CMK (cell line): ENCODE measurements at regions not wholly inside any gene's neighbourhood (a gene's known extent, or its start where the extent isn't known, plus 50 kb on each side); places are given as distances from the start of the nearest gene placed in this dataset.

Experiments
- DNase-seq: peaks from one replicate; pipeline ENCODE4 v3.0.0-alpha.2; 2010; ENCODE audit warnings: low read depth

- no peak for DNase-seq
Observed at GRCh38 chr17:5819921-5820685, 235.8 kb upstream of the NLRP1 start.

GRCh38 chr17:5820721-5821456 lies 236.6 kb upstream of the NLRP1 start:
- no peak for DNase-seq

- DNase-seq: no peak
Observed at GRCh38 chr17:5821803-5822202, 237.5 kb upstream of the NLRP1 start.

GRCh38 chr17:5822281-5823060 lies 238.2 kb upstream of the NLRP1 start:
- DNase-seq: no peak

- DNase-seq: no peak
Observed at GRCh38 chr17:5823219-5823618, 238.9 kb upstream of the NLRP1 start.

- DNase-seq: no peak
Observed at GRCh38 chr17:5825717-5826330, 241.5 kb upstream of the NLRP1 start.

- no peak for DNase-seq
Observed at GRCh38 chr17:5826384-5826783, 242.1 kb upstream of the NLRP1 start.

GRCh38 chr17:5830921-5831320 lies 239.3 kb upstream of the WSCD1 start:
- DNase-seq: no peak

GRCh38 chr17:5832886-5833285 lies 237.3 kb upstream of the WSCD1 start:
- DNase-seq: no peak

- DNase-seq: no peak
Observed at GRCh38 chr17:5837055-5837491, 233.1 kb upstream of the WSCD1 start.

GRCh38 chr17:5838661-5839300 lies 231.4 kb upstream of the WSCD1 start:
- DNase-seq: no peak

GRCh38 chr17:5840811-5841446 lies 229.2 kb upstream of the WSCD1 start:
- no peak for DNase-seq

- no peak for DNase-seq
Observed at GRCh38 chr17:5841862-5842261, 228.3 kb upstream of the WSCD1 start.

- no peak for DNase-seq
Observed at GRCh38 chr17:5843366-5844026, 226.7 kb upstream of the WSCD1 start.

- DNase-seq: no peak
Observed at GRCh38 chr17:5846001-5846400, 224.2 kb upstream of the WSCD1 start.

- DNase-seq: no peak
Observed at GRCh38 chr17:5854871-5855554, 215.2 kb upstream of the WSCD1 start.

- DNase-seq: no peak
Observed at GRCh38 chr17:5861246-5861645, 208.9 kb upstream of the WSCD1 start.

GRCh38 chr17:5861854-5862253 lies 208.3 kb upstream of the WSCD1 start:
- DNase-seq: no peak

GRCh38 chr17:5862395-5862794 lies 207.8 kb upstream of the WSCD1 start:
- DNase-seq: no peak
